ENCODE measurements at regions not wholly inside any gene's neighbourhood (a gene's known extent, or its start where the extent isn't known, plus 50 kb on each side); places are given as distances from the start of the nearest gene placed in this dataset.
"Not testable (repeated sequence)": the region's sequence is repeated elsewhere in the genome, so short reads cannot be mapped to it uniquely, and the experiment has no call there.

- not testable (repeated sequence) for DNase-seq (ENCODE audit: low read depth, low spot score); H3K4me3 ChIP-seq (ENCODE audit: low read length)
These were observed 144.2 kb upstream of the PRDX4 start for GRCh38 chrX:23523026-23523657.

- DNase-seq (ENCODE audit: low read depth, low spot score): no peak
- H3K4me3 ChIP-seq (ENCODE audit: low read length): no peak overlapping the region
These were observed 142.8 kb upstream of the PRDX4 start for GRCh38 chrX:23524467-23524866.

GRCh38 chrX:23525531-23525930 is 141.8 kb upstream of the PRDX4 start:
- H3K4me3 ChIP-seq (ENCODE audit: low read length): no peak overlapping the region
- no peak for DNase-seq (ENCODE audit: low read depth, low spot score)

- H3K4me3 ChIP-seq (ENCODE audit: low read length): no peak overlapping the region
- no peak for DNase-seq (ENCODE audit: low read depth, low spot score)
These were observed 126.8 kb upstream of the PRDX4 start for GRCh38 chrX:23540532-23540931.

- no peak for DNase-seq (ENCODE audit: low read depth, low spot score)
- H3K4me3 ChIP-seq (ENCODE audit: low read length): no peak overlapping the region
These were observed 119.1 kb upstream of the PRDX4 start for GRCh38 chrX:23548164-23548563.

GRCh38 chrX:23552303-23552702 is 115.0 kb upstream of the PRDX4 start:
- H3K4me3 ChIP-seq (ENCODE audit: low read length): no peak overlapping the region
- DNase-seq (ENCODE audit: low read depth, low spot score): no peak

GRCh38 chrX:23554304-23554703 is 113.0 kb upstream of the PRDX4 start:
- no peak overlapping the region for H3K4me3 ChIP-seq (ENCODE audit: low read length)
- peak; percentile 20 for DNase-seq (ENCODE audit: low read depth, low spot score)

- H3K4me3 ChIP-seq (ENCODE audit: low read length): no peak overlapping the region
- DNase-seq (ENCODE audit: low read depth, low spot score): no peak
These were observed 110.2 kb upstream of the PRDX4 start for GRCh38 chrX:23557070-23557469.

- H3K4me3 ChIP-seq (ENCODE audit: low read length): no peak overlapping the region
- no peak for DNase-seq (ENCODE audit: low read depth, low spot score)
These were observed 107.3 kb upstream of the PRDX4 start for GRCh38 chrX:23559975-23560374.

GRCh38 chrX:23570674-23571343 is 96.5 kb upstream of the PRDX4 start:
- no peak overlapping the region for H3K4me3 ChIP-seq (ENCODE audit: low read length)
- DNase-seq (ENCODE audit: low read depth, low spot score): no peak

- DNase-seq (ENCODE audit: low read depth, low spot score): no peak
- H3K4me3 ChIP-seq (ENCODE audit: low read length): no peak overlapping the region
These were observed 92.0 kb upstream of the PRDX4 start for GRCh38 chrX:23575281-23575680.

GRCh38 chrX:23578079-23578478 is 89.2 kb upstream of the PRDX4 start:
- no peak for DNase-seq (ENCODE audit: low read depth, low spot score)
- no peak overlapping the region for H3K4me3 ChIP-seq (ENCODE audit: low read length)

GRCh38 chrX:23589496-23589895 is 77.8 kb upstream of the PRDX4 start:
- no peak for DNase-seq (ENCODE audit: low read depth, low spot score)
- no peak overlapping the region for H3K4me3 ChIP-seq (ENCODE audit: low read length)

- no peak for DNase-seq (ENCODE audit: low read depth, low spot score)
- H3K4me3 ChIP-seq (ENCODE audit: low read length): no peak overlapping the region
These were observed 74.6 kb upstream of the PRDX4 start for GRCh38 chrX:23592741-23593140.

GRCh38 chrX:23598575-23598974 is 68.7 kb upstream of the PRDX4 start:
- H3K4me3 ChIP-seq (ENCODE audit: low read length): no peak overlapping the region
- DNase-seq (ENCODE audit: low read depth, low spot score): no peak

GRCh38 chrX:23603501-23603900 is 63.8 kb upstream of the PRDX4 start:
- H3K4me3 ChIP-seq (ENCODE audit: low read length): no peak overlapping the region
- no peak for DNase-seq (ENCODE audit: low read depth, low spot score)

GRCh38 chrX:23610495-23610894 is 56.8 kb upstream of the PRDX4 start:
- no peak overlapping the region for H3K4me3 ChIP-seq (ENCODE audit: low read length)
- DNase-seq (ENCODE audit: low read depth, low spot score): no peak

GRCh38 chrX:23612846-23613245 is 54.4 kb upstream of the PRDX4 start:
- no peak overlapping the region for H3K4me3 ChIP-seq (ENCODE audit: low read length)
- no peak for DNase-seq (ENCODE audit: low read depth, low spot score)

- H3K4me3 ChIP-seq (ENCODE audit: low read length): no peak overlapping the region
- peak; percentile 17 for DNase-seq (ENCODE audit: low read depth, low spot score)
These were observed 50.9 kb upstream of the PRDX4 start for GRCh38 chrX:23616361-23616760.

All from Jurkat, Clone E6-1 (cell line).